Parathyroid adenoma (tissue), 2 donors: ENCODE measurements at regions not wholly inside any gene's neighbourhood (a gene's known extent, or its start where the extent isn't known, plus 50 kb on each side); places are given as distances from the start of the nearest gene placed in this dataset.
"Not testable (repeated sequence)": the region's sequence is repeated elsewhere in the genome, so short reads cannot be mapped to it uniquely, and the experiment has no call there.

ENCODE experiments used
- H2AFZ ChIP-seq: fragments of 300-600 bp; sonication (generic); one replicate; pipeline ENCODE4 v1.7.0; 2017; ENCODE audit warnings: antibody characterized with exemption, mild to moderate bottlenecking
- H3K27ac ChIP-seq: fragments of 300-600 bp; sonication (generic); one replicate; pipeline ENCODE4 v1.7.0; 2017
- H3K27me3 ChIP-seq: fragments of 300-600 bp; sonication (generic); one replicate; pipeline ENCODE4 v1.7.0; 2017; ENCODE audit warnings: low read length; ENCODE audit not compliant: control insufficient read depth, insufficient read depth
- H3K36me3 ChIP-seq: fragments of 300-600 bp; sonication (generic); one replicate; pipeline ENCODE4 v1.7.0; 2017; ENCODE audit warnings: low read length; ENCODE audit not compliant: control insufficient read depth, insufficient read depth
- H3K4me1 ChIP-seq: fragments of 300-600 bp; sonication (generic); one replicate; pipeline ENCODE4 v1.7.0; 2017; ENCODE audit warnings: control low read depth
- H3K4me2 ChIP-seq: fragments of 300-600 bp; sonication (generic); one replicate; pipeline ENCODE4 v1.7.0; 2017; ENCODE audit warnings: low read length
- H3K4me3 ChIP-seq: fragments of 300-600 bp; sonication (generic); one replicate; pipeline ENCODE4 v1.7.0; 2017; ENCODE audit warnings: low read depth, low read length
- H3K79me2 ChIP-seq: fragments of 300-600 bp; sonication (generic); one replicate; pipeline ENCODE4 v1.7.0; 2017; ENCODE audit warnings: control low read depth
- H3K9ac ChIP-seq: fragments of 300-600 bp; sonication (generic); one replicate; pipeline ENCODE4 v1.7.0; 2017; ENCODE audit warnings: mild to moderate bottlenecking
- H3K9me3 ChIP-seq: fragments of 300-600 bp; sonication (generic); one replicate; pipeline ENCODE4 v1.7.0; 2017; ENCODE audit warnings: low read length; ENCODE audit not compliant: control insufficient read depth
- CTCF ChIP-seq: fragments of 300-600 bp; sonication (generic); IDR thresholded peaks from one replicate; pipeline ENCODE4 v1.7.0; 2017; ENCODE audit warnings: antibody characterized with exemption, mild to moderate bottlenecking
- donor health status: primary hyperparathyroidism.

GRCh38 chr21:28294051-28294450, 698.6 kb downstream of the LTN1 start:
- Histone ChIP-seq H3K4me1 (no peaks in the 10 kb centered on the region), H3K9me3 (no peaks in the 10 kb centered on the region)

GRCh38 chr21:28283641-28284490, 708.8 kb downstream of the LTN1 start:
- Histone ChIP-seq H3K4me2 (peak overlapping the region; percentile 21), H3K27me3 (no peaks in the 10 kb centered on the region), H3K9ac (no peak overlapping the region), H3K79me2 (no peaks in the 10 kb centered on the region), H3K4me1 (no peaks in the 10 kb centered on the region), H2AFZ (no peak overlapping the region), H3K27ac (no peak overlapping the region), H3K4me3 (no peak overlapping the region), H3K36me3 (no peaks in the 10 kb centered on the region), H3K9me3 (no peaks in the 10 kb centered on the region)
- TF ChIP-seq CTCF, result no peak

More at GRCh38 chr21:28294051-28294450, 698.6 kb downstream of the LTN1 start:
- no peaks in the 10 kb centered on the region for H3K27me3 ChIP-seq
- H3K4me2 ChIP-seq, result no peak overlapping the region
- H3K79me2 ChIP-seq, result no peaks in the 10 kb centered on the region
- no peak overlapping the region for H3K4me3 ChIP-seq
- TF ChIP-seq CTCF, result no peak
- H3K27ac ChIP-seq, result no peak overlapping the region
- H3K9ac ChIP-seq, result no peak overlapping the region
- H2AFZ ChIP-seq, result no peak overlapping the region
- H3K36me3 ChIP-seq, result no peaks in the 10 kb centered on the region

- H3K4me3 ChIP-seq, result no peak overlapping the region
- no peak overlapping the region for H3K9ac ChIP-seq
- no peak overlapping the region for H2AFZ ChIP-seq
- no peaks in the 10 kb centered on the region for H3K79me2 ChIP-seq
- no peak for TF ChIP-seq CTCF
- no peak overlapping the region for H3K4me2 ChIP-seq
- H3K27me3 ChIP-seq, result no peaks in the 10 kb centered on the region
- H3K9me3 ChIP-seq, result no peaks in the 10 kb centered on the region
- H3K4me1 ChIP-seq, result no peaks in the 10 kb centered on the region
- no peak overlapping the region for H3K27ac ChIP-seq
- no peaks in the 10 kb centered on the region for H3K36me3 ChIP-seq
These were observed 709.8 kb downstream of the LTN1 start for GRCh38 chr21:28282833-28283232.

GRCh38 chr21:28281357-28281756, 711.3 kb downstream of the LTN1 start:
- not testable (repeated sequence) for H3K9me3 ChIP-seq, H3K9ac ChIP-seq

GRCh38 chr21:28280611-28281010, 712.1 kb downstream of the LTN1 start:
- Histone ChIP-seq H3K4me1 (no peaks in the 10 kb centered on the region), H3K27me3 (no peaks in the 10 kb centered on the region), H3K4me3 (no peak overlapping the region), H3K9me3 (no peaks in the 10 kb centered on the region), H2AFZ (no peak overlapping the region), H3K27ac (no peak overlapping the region), H3K79me2 (no peaks in the 10 kb centered on the region), H3K9ac (no peak overlapping the region), H3K4me2 (no peak overlapping the region), H3K36me3 (no peaks in the 10 kb centered on the region)
- no peak for TF ChIP-seq CTCF

More at GRCh38 chr21:28281357-28281756, 711.3 kb downstream of the LTN1 start:
- not testable (repeated sequence) for H2AFZ ChIP-seq, H3K4me3 ChIP-seq, H3K27ac ChIP-seq, H3K4me1 ChIP-seq, H3K36me3 ChIP-seq, H3K79me2 ChIP-seq, H3K27me3 ChIP-seq, H3K4me2 ChIP-seq
